HG02610 (cell line): ENCODE measurements at regions not wholly inside any gene's neighbourhood (a gene's known extent, or its start where the extent isn't known, plus 50 kb on each side); places are given as distances from the start of the nearest gene placed in this dataset.
"Not testable (repeated sequence)": the region's sequence is repeated elsewhere in the genome, so short reads cannot be mapped to it uniquely, and the experiment has no call there.

Source experiments
- ATAC-seq: cut with Tn5 transposase; IDR thresholded peaks from one replicate; pipeline ENCODE4 v1.9.1; 2021; ENCODE audit warnings: mild to moderate bottlenecking, moderate library complexity; ENCODE audit not compliant: unreplicated experiment

GRCh38 chr3:74978684-74979083, 364.2 kb upstream of the CNTN3 start:
- no peak for ATAC-seq

GRCh38 chr3:74985028-74985904, 370.8 kb upstream of the CNTN3 start:
- not testable (repeated sequence) for ATAC-seq

- ATAC-seq, result no peak
Observed at GRCh38 chr3:74988095-74988494, 373.6 kb upstream of the CNTN3 start.

GRCh38 chr3:74992898-74993297, 378.4 kb upstream of the CNTN3 start:
- ATAC-seq, result no peak

- no peak for ATAC-seq
Observed at GRCh38 chr3:75001330-75001729, 386.9 kb upstream of the CNTN3 start.

- no peak for ATAC-seq
Observed at GRCh38 chr3:75012791-75013331, 398.4 kb upstream of the CNTN3 start.

- ATAC-seq, result no peak
Observed at GRCh38 chr3:75014008-75014407, 399.5 kb upstream of the CNTN3 start.

DNA sequence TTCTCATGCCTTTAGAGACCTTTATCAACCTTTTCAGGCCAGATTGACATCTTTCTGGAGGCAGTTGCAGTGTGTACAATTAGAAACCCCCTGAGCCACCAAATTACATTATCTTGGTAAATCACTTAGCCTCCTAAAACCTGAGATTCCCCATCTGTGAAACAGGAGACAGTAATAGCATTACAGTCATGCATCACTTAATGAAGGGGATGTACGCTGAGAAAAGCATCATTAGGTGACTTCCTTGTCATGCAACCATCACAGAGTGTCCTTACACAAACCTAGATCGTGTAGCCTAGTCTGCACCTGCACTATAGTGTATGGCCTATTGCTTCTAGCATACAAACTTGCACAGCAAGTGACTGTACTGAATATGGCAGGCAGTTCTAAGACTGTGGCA, 400.8 kb upstream of the CNTN3 start:
- peak; percentile 60 for ATAC-seq

- ATAC-seq, result no peak
Observed at GRCh38 chr3:75035146-75035545, 420.7 kb upstream of the CNTN3 start.

- no peak for ATAC-seq
Observed at GRCh38 chr3:75042941-75043340, 428.5 kb upstream of the CNTN3 start.

DNA sequence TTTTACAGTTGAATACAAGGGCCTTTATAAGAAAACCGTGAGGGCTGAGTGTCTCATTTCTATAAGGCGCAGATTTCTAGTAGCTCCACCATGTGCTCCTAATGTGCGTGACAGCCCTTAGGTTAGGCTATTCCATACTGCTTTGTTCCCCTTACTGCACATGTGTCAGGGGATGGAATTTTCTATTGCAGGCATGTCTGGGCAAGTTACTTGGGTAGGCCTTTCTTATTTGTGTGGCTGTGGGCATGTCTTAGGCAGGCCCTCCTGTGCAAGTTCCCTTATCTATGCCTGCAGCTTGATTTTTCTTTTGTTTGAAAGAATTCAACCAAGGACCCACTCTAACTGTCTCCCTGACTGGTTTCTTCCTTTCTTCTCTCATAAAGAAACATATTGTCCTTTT, 434.2 kb upstream of the CNTN3 start:
- no peak for ATAC-seq

DNA sequence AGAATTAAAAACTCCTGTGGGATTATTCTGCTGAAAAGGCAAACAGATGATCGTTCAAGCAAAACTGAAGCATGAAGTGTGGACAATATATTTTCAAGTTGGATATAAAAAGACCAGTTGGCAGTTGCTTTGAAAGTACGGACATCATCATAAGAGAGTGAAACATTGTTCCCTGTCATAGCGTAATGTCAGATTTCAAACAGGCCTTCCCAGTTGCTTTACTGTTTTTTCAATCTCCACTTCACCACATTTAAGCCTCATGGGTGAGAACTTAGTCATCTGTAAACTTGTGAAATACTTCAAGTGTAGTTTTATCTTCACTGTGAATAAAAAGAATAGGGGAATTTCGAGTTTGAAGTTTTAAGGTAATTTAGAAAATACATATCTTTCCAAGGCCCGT, 435.1 kb upstream of the CNTN3 start:
- ATAC-seq, result no peak

DNA sequence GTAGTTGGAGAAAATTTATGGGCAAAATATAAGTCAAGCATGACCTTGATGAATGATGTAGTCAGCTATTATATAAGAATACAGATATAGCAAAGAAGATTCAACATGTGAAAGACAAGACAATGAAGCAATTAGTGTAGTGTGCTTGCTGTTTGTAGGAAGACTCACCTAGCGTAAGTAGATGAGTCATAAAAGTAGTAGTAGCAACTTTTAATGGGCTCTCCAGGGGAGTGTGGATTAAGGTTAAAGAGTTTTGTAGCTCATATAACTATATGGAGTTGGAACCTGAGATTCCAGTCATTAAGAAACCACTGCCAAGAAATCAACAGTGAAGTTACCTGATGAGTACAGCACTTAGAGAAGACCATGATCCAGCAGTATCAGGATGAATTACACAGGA, 444.7 kb upstream of the CNTN3 start:
- no peak for ATAC-seq

GRCh38 chr3:75061806-75062205, 447.3 kb upstream of the CNTN3 start:
- ATAC-seq, result no peak

DNA sequence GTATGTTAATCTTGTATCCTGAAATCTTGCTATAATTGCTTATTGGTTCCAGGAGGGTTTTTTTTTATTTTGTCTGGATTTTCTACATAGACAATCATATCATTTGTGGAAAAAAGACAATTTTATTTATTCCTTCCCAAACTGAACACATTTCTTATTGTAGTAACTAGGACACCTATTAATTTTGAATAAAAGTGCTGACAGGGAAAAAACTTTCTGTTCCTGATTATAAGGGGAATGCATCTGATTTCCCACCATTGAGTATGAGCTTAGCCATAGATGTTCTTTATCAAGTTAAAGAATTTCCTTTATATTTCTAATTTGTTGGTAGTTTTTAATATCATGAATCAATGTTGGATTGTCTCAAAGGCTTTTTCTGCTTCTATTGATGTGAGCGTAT, 460.7 kb upstream of the CNTN3 start:
- ATAC-seq, result no peak

DNA sequence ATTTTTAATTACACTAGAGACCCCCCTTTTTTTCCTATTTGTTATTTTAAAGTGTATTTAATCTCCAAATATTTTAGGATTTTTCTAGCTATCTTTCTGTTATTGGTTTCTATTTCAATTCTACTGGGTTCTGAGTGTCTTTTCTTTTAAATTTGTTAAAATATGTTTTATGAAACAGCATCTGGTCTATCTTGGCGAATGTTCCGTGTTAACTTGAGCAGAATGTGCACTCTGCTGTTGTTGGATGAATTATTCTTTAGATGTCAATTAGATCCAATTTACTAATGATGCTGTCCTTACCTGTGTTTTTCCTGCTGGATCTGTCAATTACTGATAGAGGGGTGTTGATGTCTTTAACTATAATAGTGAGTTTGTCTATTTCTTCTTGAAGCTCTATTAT, 462.0 kb upstream of the CNTN3 start:
- no peak for ATAC-seq

- no peak for ATAC-seq
Observed at GRCh38 chr3:75078290-75078689, 463.8 kb upstream of the CNTN3 start.

DNA sequence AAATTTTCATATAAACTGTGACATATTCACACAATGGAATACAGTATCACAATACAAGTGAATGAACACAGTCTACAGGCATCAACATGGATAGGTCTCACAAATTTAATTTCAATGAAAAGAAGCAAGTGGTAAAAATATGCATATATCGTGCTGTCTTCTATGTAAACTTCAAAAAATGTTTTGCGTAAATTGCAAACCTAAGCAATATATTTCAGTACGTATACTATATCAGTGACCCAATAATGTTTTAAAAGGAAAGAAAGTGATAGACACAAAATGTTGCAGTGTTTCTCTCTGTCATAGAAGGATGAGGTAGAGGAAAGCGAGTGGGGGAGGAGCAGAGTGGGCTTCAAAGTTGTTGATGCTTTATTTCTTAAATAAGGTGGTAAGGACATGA, 468.4 kb upstream of the CNTN3 start:
- no peak for ATAC-seq

DNA sequence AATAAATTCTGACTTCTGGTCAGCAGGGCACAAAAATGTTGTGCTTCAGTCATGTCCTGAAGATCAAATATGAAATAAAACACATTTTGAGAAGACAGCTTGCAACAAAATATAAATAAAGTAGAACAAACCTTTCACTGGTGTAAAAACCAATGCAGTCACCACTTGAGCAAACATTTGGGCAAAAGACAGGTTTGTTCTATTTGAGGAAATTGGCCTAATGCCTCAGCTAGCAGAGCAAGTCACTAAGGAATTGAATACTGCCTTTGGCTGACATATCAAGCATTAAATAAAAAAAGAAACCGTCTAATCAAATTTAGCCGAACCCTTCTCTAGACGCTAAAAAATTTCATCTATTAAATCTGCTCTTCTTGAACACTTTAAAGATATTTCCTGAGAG, 475.4 kb upstream of the CNTN3 start:
- ATAC-seq, result no peak

DNA sequence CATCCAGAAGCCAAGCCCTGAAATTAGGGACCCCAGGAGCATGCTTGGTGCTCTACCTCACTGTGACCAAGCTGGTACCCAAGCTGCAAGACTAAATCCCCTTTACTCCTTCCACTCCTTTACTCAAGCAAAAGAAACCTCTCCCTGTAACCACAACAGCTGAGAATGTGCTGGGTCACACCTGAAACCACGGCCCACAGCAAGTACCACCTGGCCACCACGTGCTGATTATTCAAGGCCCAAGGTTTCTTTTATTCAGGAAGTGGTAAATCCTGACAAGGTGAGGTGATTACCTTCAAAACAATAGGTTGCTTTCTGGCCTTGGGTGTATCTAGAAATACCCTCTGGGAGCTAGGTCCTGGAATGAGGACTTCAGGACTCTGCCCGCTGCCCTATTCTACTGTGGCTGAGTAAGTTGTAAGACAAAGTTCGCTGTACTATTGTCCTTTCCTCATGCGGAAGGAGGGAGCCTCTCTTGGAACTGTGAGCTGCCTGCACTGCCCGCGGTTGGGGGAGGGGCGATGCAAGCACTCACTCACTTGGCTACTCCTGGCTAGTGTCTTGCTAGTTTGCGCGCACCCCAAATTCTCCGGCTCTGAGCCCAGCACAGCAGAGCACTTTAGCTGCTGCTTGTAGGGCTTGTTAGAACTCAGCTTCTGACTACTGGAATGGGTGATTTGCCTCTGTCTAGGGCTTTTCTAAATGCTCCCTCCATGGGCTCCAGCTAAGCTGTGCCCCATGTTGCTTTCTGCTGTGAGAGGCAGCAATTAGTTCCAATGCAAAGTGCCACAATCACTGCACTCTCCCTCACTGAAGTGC, 487.1 kb upstream of the CNTN3 start:
- ATAC-seq, result no peak

DNA sequence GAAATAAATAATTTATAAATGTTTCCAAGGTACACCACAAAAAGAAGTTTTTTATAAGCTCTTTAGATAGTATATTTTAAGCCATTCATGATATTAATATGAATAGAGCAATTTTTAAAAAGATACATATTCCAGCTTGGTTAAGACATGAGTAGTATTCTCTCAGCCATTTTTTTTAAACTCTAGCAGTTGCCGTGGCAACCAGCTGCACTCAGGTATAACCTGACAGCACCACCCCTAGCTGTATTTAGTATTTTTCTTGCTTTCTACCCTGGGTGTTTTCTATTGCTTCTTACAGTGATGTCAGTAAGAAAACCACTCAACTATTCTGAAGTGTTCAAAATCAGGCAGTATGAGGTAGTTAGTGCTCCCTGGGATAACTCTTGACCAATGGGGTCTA, 496.3 kb upstream of the CNTN3 start:
- ATAC-seq, result no peak

DNA sequence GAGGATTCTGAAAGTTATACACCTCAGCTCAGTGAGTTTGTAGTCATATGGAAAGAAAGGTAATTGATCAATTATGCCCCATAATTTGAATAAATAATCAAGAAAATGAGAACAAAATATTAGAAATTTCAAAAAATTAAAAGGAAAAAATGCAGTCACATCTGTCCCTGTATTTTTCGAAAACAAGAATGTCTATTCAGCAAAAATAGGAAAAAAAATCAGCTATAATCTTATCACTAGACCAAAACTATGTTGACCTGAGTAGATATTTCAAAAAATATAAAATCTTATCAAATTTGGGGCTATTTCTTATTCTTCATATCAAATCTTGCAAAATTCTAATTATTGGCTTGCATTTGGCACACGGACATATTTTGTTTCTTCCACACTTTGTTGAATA, 501.2 kb upstream of the CNTN3 start:
- ATAC-seq, result no peak
